ENCODE measurements at regions not wholly inside any gene's neighbourhood (a gene's known extent, or its start where the extent isn't known, plus 50 kb on each side); places are given as distances from the start of the nearest gene placed in this dataset.

GRCh38 chr10:105706281-105707026 lies 1065.4 kb downstream of the SORCS3 start:
- no peaks in the 10 kb centered on the region for H3K36me3 ChIP-seq (ENCODE audit: insufficient read depth in 1 of 2, low read depth in 1 of 2)
- no peaks in the 10 kb centered on the region for H3K27me3 ChIP-seq (ENCODE audit: insufficient read depth in 3 of 3, low read length in 2 of 3)
- ATAC-seq: no peak
- H3K9me3 ChIP-seq: no peaks in the 10 kb centered on the region
- TF ChIP-seq CTCF (IDR thresholded peaks at IDR 0.05): no peak
- intact Hi-C loops (cut with DNase I): no loop called here
- DNase-seq: no peak
- 74 to 80% (median 79%) methylated on average over 3 of the region's 3 CpGs for WGBS, 3 donors
- H3K27ac ChIP-seq: no peak overlapping the region
- no peaks in the 10 kb centered on the region for H3K4me1 ChIP-seq
- H3K4me3 ChIP-seq: no peak overlapping the region

GRCh38 chr10:105702211-105702610 lies 1061.1 kb downstream of the SORCS3 start:
- ATAC-seq: no peak
- DNase-seq: no peak
- H3K4me3 ChIP-seq: no peak overlapping the region
- TF ChIP-seq CTCF (IDR thresholded peaks at IDR 0.05): no peak
- intact Hi-C loops (cut with DNase I): no loop called here
- H3K9me3 ChIP-seq: no peaks in the 10 kb centered on the region
- H3K27ac ChIP-seq: no peak overlapping the region
- H3K36me3 ChIP-seq (ENCODE audit: insufficient read depth in 1 of 2, low read depth in 1 of 2): no peaks in the 10 kb centered on the region
- WGBS, 3 donors: 75 to 77% (median 77%) methylated on average over 4 of the region's 4 CpGs
- H3K4me1 ChIP-seq: no peaks in the 10 kb centered on the region
- H3K27me3 ChIP-seq (ENCODE audit: insufficient read depth in 3 of 3, low read length in 2 of 3): no peaks in the 10 kb centered on the region

- WGBS, 3 donors: 63 to 76% (median 63%) methylated on average over 2 of the region's 2 CpGs
Observed at GRCh38 chr10:105700218-105700617, 1059.1 kb downstream of the SORCS3 start.

GRCh38 chr10:105699504-105699903 lies 1058.4 kb downstream of the SORCS3 start:
- TF ChIP-seq CTCF (IDR thresholded peaks at IDR 0.05): no peak
- intact Hi-C loops (cut with DNase I): no loop called here

More at GRCh38 chr10:105700218-105700617, 1059.1 kb downstream of the SORCS3 start:
- no peaks in the 10 kb centered on the region for H3K36me3 ChIP-seq (ENCODE audit: insufficient read depth in 1 of 2, low read depth in 1 of 2)
- no peak for DNase-seq
- H3K27me3 ChIP-seq (ENCODE audit: insufficient read depth in 3 of 3, low read length in 2 of 3): no peaks in the 10 kb centered on the region
- H3K4me1 ChIP-seq: no peaks in the 10 kb centered on the region
- no peak for ATAC-seq
- no peak for TF ChIP-seq CTCF (IDR thresholded peaks at IDR 0.05)
- no peak overlapping the region for H3K27ac ChIP-seq
- H3K9me3 ChIP-seq: no peaks in the 10 kb centered on the region
- intact Hi-C loops (cut with DNase I): no loop called here
- no peak overlapping the region for H3K4me3 ChIP-seq

GRCh38 chr10:105698592-105698991 lies 1057.5 kb downstream of the SORCS3 start:
- no peak for DNase-seq
- Histone ChIP-seq H3K27ac (no peak overlapping the region), H3K9me3 (no peaks in the 10 kb centered on the region), H3K4me1 (no peaks in the 10 kb centered on the region), H3K27me3 (ENCODE audit: insufficient read depth in 3 of 3, low read length in 2 of 3) (no peaks in the 10 kb centered on the region), H3K4me3 (no peak overlapping the region), H3K36me3 (ENCODE audit: insufficient read depth in 1 of 2, low read depth in 1 of 2) (no peaks in the 10 kb centered on the region)
- TF ChIP-seq CTCF (IDR thresholded peaks at IDR 0.05): no peak
- WGBS, 3 donors: 26 to 40% (median 39%) methylated on average over 2 of the region's 2 CpGs
- no peak for ATAC-seq
- intact Hi-C loops (cut with DNase I): no loop called here

More at GRCh38 chr10:105699504-105699903, 1058.4 kb downstream of the SORCS3 start:
- Histone ChIP-seq H3K36me3 (ENCODE audit: insufficient read depth in 1 of 2, low read depth in 1 of 2) (no peaks in the 10 kb centered on the region), H3K4me3 (no peak overlapping the region), H3K4me1 (no peaks in the 10 kb centered on the region), H3K27ac (no peak overlapping the region), H3K27me3 (ENCODE audit: insufficient read depth in 3 of 3, low read length in 2 of 3) (no peaks in the 10 kb centered on the region), H3K9me3 (no peaks in the 10 kb centered on the region)
- 67 to 73% (median 70%) methylated on average over 5 of the region's 5 CpGs for WGBS, 3 donors
- ATAC-seq (no peak), DNase-seq (no peak)

All from psoas muscle (tissue), 7 donors.